Neuronal stem cell (in vitro differentiated cells): ENCODE measurements at regions not wholly inside any gene's neighbourhood (a gene's known extent, or its start where the extent isn't known, plus 50 kb on each side); places are given as distances from the start of the nearest gene placed in this dataset.

Experiments
- DNase-seq: peaks from one replicate; pipeline ENCODE4 v3.0.0-alpha.2; 2013; ENCODE audit warnings: low spot score
- H2AFZ ChIP-seq: one replicate; pipeline ENCODE4 v1.6.1; 2013; ENCODE audit warnings: mild to moderate bottlenecking, low read length, inconsistent platforms
- H2AK5ac ChIP-seq: 2 replicates; pipeline ENCODE4 v1.6.1; 2013; ENCODE audit warnings: low read depth, mild to moderate bottlenecking, inconsistent platforms, low read length, moderate library complexity, mixed read lengths
- H2BK120ac ChIP-seq: 2 replicates; pipeline ENCODE4 v1.6.1; 2013; ENCODE audit warnings: low read depth, mild to moderate bottlenecking, inconsistent platforms, low read length, moderate library complexity, mixed read lengths
- H2BK12ac ChIP-seq: one replicate; pipeline ENCODE4 v1.6.1; 2013; ENCODE audit warnings: low read length, inconsistent platforms
- H2BK15ac ChIP-seq: 2 replicates; pipeline ENCODE4 v1.6.1; 2013; ENCODE audit warnings: mild to moderate bottlenecking, low read length, inconsistent platforms, mixed read lengths
- H2BK5ac ChIP-seq: one replicate; pipeline ENCODE4 v1.6.1; 2013; ENCODE audit warnings: inconsistent platforms, mild to moderate bottlenecking, low read length, moderate library complexity
- H3K14ac ChIP-seq: one replicate; pipeline ENCODE4 v1.6.1; 2013; ENCODE audit warnings: low read length, inconsistent platforms
- H3K18ac ChIP-seq: 2 replicates; pipeline ENCODE4 v1.6.1; 2013; ENCODE audit warnings: low read length, inconsistent platforms
- H3K23ac ChIP-seq: 2 replicates; pipeline ENCODE4 v1.6.1; 2013; ENCODE audit warnings: low read depth, mild to moderate bottlenecking, mixed read lengths, low read length, inconsistent platforms; ENCODE audit not compliant: poor library complexity
- H3K27ac ChIP-seq: replicated peaks from 3 replicates; pipeline ENCODE4 v1.5.1; 2013; ENCODE audit warnings: low read length, inconsistent platforms
- H3K27me3 ChIP-seq, 3 experiments: 2 replicates each; pipeline ENCODE4 v1.6.1; 2013; ENCODE audit warnings: low read length in 3 of 3, mild to moderate bottlenecking in 2 of 3, inconsistent platforms in 1 of 3, low read depth in 1 of 3, mixed read lengths in 1 of 3, moderate library complexity in 1 of 3; ENCODE audit not compliant: control insufficient read depth in 3 of 3, insufficient read depth in 3 of 3
- H3K36me3 ChIP-seq, 2 donors: replicated peaks in 1 of 2; 2 replicates each; pipeline ENCODE4 v1.6.1; 2013; ENCODE audit warnings: low read length in 2 of 2; ENCODE audit not compliant: control insufficient read depth in 2 of 2, insufficient read depth in 2 of 2
- H3K4ac ChIP-seq: 2 replicates; pipeline ENCODE4 v1.6.1; 2013; ENCODE audit warnings: inconsistent platforms, mild to moderate bottlenecking, low read length, moderate library complexity
- H3K4me1 ChIP-seq, 2 donors: 1 replicate in 1 of 2; 2 replicates in 1 of 2; pipeline ENCODE4 v1.6.1; 2013; ENCODE audit warnings: low read length in 2 of 2, low read depth in 1 of 2; ENCODE audit not compliant: control insufficient read depth in 2 of 2, insufficient read depth in 1 of 2
- H3K4me2 ChIP-seq: one replicate; pipeline ENCODE4 v1.6.1; 2013; ENCODE audit warnings: mild to moderate bottlenecking, low read length, inconsistent platforms; ENCODE audit not compliant: insufficient read depth, poor library complexity, severe bottlenecking
- H3K4me3 ChIP-seq, 2 donors: 2 replicates each; pipeline ENCODE4 v1.5.1; 2013; ENCODE audit warnings: low read length in 2 of 2, mild to moderate bottlenecking in 2 of 2, inconsistent platforms in 1 of 2, moderate library complexity in 1 of 2
- H3K79me1 ChIP-seq: one replicate; pipeline ENCODE4 v1.6.1; 2013; ENCODE audit warnings: low read depth, mild to moderate bottlenecking, inconsistent platforms, low read length, moderate library complexity
- H3K9ac ChIP-seq: one replicate; pipeline ENCODE4 v1.6.1; 2013; ENCODE audit warnings: mild to moderate bottlenecking, low read depth, low read length, inconsistent platforms; ENCODE audit not compliant: poor library complexity
- H3K9me3 ChIP-seq, 2 donors: replicated peaks in 1 of 2; 2 replicates each; pipeline versions ENCODE3 to v1.6.1; 2013; ENCODE audit warnings: low read length in 2 of 2, mild to moderate bottlenecking in 2 of 2, inconsistent platforms in 1 of 2, low read depth in 1 of 2, mixed read lengths in 1 of 2, moderate library complexity in 1 of 2; ENCODE audit not compliant: control insufficient read depth in 2 of 2, insufficient read depth in 1 of 2
- H4K8ac ChIP-seq: one replicate; pipeline ENCODE4 v1.6.1; 2013; ENCODE audit warnings: low read depth, mild to moderate bottlenecking, inconsistent platforms, low read length, moderate library complexity
- H4K91ac ChIP-seq: one replicate; pipeline ENCODE4 v1.6.1; 2013; ENCODE audit warnings: low read length, low read depth, mild to moderate bottlenecking, inconsistent platforms; ENCODE audit not compliant: poor library complexity
- WGBS, 2 donors: extraction: QIAGEN DNeasy Blood & Tissue Kit; methylation state at CpG; one replicate each; pipeline ENCODE4 v1.1.7; 2013; ENCODE audit warnings: missing lambda C conversion rate in 2 of 2, mixed read lengths in 1 of 2; ENCODE audit not compliant: insufficient read length in 2 of 2, insufficient replicate concordance in 1 of 2; ENCODE audit errors: extremely low coverage in 2 of 2; 5-methylcytosine and 5-hydroxymethylcytosine counted together

DNA sequence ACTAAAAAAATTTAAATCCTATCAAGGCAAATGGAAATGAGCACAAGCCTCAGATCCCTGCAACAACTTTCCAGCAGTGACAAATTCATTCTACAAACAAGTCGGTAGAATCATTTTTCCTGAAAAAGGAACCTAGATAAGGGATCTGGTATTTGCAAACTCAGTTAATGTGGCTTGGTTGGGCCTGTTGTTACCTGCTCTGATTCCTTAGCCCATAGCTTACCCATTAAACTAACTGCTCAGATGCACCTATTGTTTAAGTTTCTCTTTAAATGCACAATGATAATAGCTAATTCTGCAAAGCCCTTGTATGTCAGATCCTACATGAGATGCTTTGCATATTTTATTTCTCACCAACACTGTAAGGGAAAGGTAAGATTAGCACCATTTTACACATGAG, 377.4 kb upstream of the RGMA start:
- WGBS, 2 donors: no CpG with 5 or more reads among the region's 1 CpG
- Histone ChIP-seq H3K4me1 (peaks cover 0 to 15% of the 10 kb centered on the region in 2 donors), H4K91ac (no peak overlapping the region), H3K4me3 (no peak overlapping the region), H3K4me2 (no peak overlapping the region), H2BK120ac (no peak overlapping the region), H3K18ac (no peak overlapping the region), H2BK15ac (no peak overlapping the region), H3K23ac (no peak overlapping the region), H3K36me3 (peaks cover 0 to 27% of the 10 kb centered on the region in 2 donors), H3K4ac (no peak overlapping the region), H3K9me3 (peaks cover 0 to 15% of the 10 kb centered on the region in 2 donors), H2BK5ac (no peak overlapping the region), H2BK12ac (no peak overlapping the region), H4K8ac (no peak overlapping the region), H3K14ac (no peak overlapping the region), H2AFZ (no peak overlapping the region), H3K9ac (no peak overlapping the region), H3K27ac (no peak overlapping the region), H3K27me3 (no peaks in the 10 kb centered on the region), H3K79me1 (no peaks in the 10 kb centered on the region), H2AK5ac (no peak overlapping the region)
- DNase-seq: no peak

DNA sequence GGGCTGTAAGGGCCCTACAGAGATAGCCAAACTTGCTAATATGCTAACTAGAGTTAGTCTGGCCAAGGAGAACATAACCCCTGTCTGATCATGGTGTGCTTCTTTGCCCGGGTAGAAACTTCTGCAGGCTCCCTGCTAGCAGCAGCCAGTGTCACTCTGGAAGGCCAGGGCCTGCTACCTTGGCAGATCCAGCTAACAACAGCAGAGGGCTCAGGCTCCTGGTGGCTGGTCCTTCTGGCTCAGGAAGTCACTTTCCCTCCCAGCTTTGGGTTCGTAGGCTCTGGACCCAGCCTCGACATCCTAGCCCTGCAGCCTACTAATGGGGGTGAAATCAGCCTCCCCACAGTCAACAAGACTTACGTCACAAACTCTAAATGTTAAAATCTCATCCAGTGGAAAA, 373.7 kb upstream of the RGMA start:
- Histone ChIP-seq H3K9me3 (peaks cover 0 to 10% of the 10 kb centered on the region in 2 donors), H4K8ac (no peak overlapping the region), H3K4me3 (no peak overlapping the region), H3K79me1 (no peaks in the 10 kb centered on the region), H2BK12ac (no peak overlapping the region), H2BK5ac (no peak overlapping the region), H3K4ac (no peak overlapping the region), H3K9ac (no peak overlapping the region), H3K4me1 (peaks cover 0 to 15% of the 10 kb centered on the region in 2 donors), H3K36me3 (peaks cover 0 to 47% of the 10 kb centered on the region in 2 donors), H3K18ac (peak overlapping the region; percentile 62), H2BK120ac (no peak overlapping the region), H3K27me3 (no peaks in the 10 kb centered on the region), H3K14ac (no peak overlapping the region), H2AK5ac (no peak overlapping the region), H3K4me2 (no peak overlapping the region), H2AFZ (no peak overlapping the region), H3K27ac (no peak overlapping the region), H3K23ac (no peak overlapping the region), H4K91ac (no peak overlapping the region), H2BK15ac (peak overlapping the region; percentile 4)
- no peak for DNase-seq
- no CpG with 5 or more reads among the region's 4 CpGs for WGBS, 2 donors

DNA sequence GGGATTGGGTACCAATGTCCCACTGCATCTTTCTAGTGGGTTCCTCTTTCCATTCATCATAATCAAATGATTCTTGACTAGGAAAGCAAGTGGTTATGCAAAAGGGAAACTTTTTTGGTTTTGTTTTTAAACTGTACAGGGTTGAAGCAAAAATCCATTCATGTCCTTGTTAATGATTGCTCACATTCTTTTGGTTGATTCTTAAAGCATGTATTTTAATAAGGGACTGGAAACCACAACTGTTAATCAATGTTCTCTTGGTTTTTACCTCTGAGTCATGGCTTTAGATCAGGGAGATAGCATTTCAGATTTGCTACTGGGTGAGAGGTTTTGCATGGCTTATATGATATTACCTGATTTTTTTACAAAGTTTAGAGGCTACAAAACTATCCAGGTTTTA, 371.7 kb upstream of the RGMA start:
- Histone ChIP-seq H2AK5ac (no peak overlapping the region), H3K4ac (no peak overlapping the region), H2BK12ac (no peak overlapping the region), H3K23ac (no peak overlapping the region), H3K36me3 (peaks cover 0 to 66% of the 10 kb centered on the region in 2 donors), H3K4me2 (no peak overlapping the region), H3K18ac (no peak overlapping the region), H2BK15ac (no peak overlapping the region), H2BK120ac (no peak overlapping the region), H3K4me3 (no peak overlapping the region), H3K9me3 (peaks cover 0 to 13% of the 10 kb centered on the region in 2 donors), H3K4me1 (peaks cover 0 to 4% of the 10 kb centered on the region in 2 donors), H3K27me3 (no peaks in the 10 kb centered on the region), H3K79me1 (no peaks in the 10 kb centered on the region), H3K14ac (no peak overlapping the region), H3K9ac (no peak overlapping the region), H4K91ac (no peak overlapping the region), H2BK5ac (no peak overlapping the region), H3K27ac (no peak overlapping the region), H2AFZ (no peak overlapping the region), H4K8ac (no peak overlapping the region)
- no peak for DNase-seq

DNA sequence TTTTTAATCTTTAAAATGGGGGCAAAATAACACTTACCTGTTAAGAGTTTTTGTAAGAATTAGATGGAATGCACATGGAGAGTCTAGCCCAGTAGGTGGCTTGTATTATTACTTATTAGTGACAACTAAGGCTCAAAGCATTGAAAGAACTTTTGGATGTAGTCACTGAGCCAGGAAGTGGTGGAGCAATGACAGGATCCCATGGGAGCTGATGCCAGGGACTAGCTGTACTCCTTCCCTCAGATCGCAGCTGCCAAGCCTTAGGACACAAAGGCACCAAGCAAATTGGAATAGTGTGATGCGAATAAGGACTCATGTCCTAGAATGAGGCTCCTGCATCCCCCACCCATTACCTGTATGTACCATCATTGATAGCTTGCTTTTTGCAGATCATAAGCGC, 370.4 kb upstream of the RGMA start:
- no peak overlapping the region for H3K9ac ChIP-seq
- no peak overlapping the region for H2BK5ac ChIP-seq
- H3K14ac ChIP-seq: no peak overlapping the region
- H3K4me3 ChIP-seq: no peak overlapping the region
- no peak overlapping the region for H2AK5ac ChIP-seq
- no peak overlapping the region for H2BK120ac ChIP-seq
- H3K23ac ChIP-seq: no peak overlapping the region
- H2AFZ ChIP-seq: no peak overlapping the region
- WGBS, 2 donors: no CpG with 5 or more reads among the region's 3 CpGs
- no peak overlapping the region for H3K4ac ChIP-seq
- H4K91ac ChIP-seq: no peak overlapping the region
- H3K18ac ChIP-seq: no peak overlapping the region
- H3K79me1 ChIP-seq: no peaks in the 10 kb centered on the region
- no peaks in the 10 kb centered on the region for H3K27me3 ChIP-seq
- H3K4me1 ChIP-seq: peaks cover 4 to 8% of the 10 kb centered on the region in 2 donors
- DNase-seq: no peak
- H3K4me2 ChIP-seq: no peak overlapping the region
- no peak overlapping the region for H2BK15ac ChIP-seq
- no peak overlapping the region for H4K8ac ChIP-seq
- H3K27ac ChIP-seq: no peak overlapping the region
- H3K36me3 ChIP-seq: peaks cover 0 to 60% of the 10 kb centered on the region in 2 donors
- H2BK12ac ChIP-seq: no peak overlapping the region
- H3K9me3 ChIP-seq: peaks cover 0 to 6% of the 10 kb centered on the region in 2 donors
